ENCODE measurements at regions not wholly inside any gene's neighbourhood (a gene's known extent, or its start where the extent isn't known, plus 50 kb on each side); places are given as distances from the start of the nearest gene placed in this dataset.

DNA sequence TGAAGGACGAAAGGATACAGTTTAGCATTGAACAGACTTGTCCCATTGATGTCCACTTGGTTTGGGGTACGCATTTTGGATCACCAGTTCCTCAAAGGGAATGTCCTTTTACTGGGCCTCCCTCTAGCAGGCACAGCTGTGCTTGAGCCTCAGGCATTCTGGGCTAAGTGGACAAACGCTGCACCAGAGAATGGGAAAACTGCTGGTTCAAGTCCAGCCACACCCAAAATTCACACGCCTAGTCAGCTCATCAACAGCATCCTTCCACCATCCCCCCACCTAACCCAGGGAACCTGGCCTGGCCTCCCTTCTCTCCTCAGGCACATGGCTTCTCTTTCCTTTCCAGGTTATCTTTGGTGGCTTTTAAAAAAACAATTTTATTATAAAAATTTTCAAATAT is 59.1 kb upstream of the ALDH1A3 start:
- no peak overlapping the region for H3K27ac Mint-ChIP-seq
- H3K27me3 Mint-ChIP-seq: peaks cover 8% of the 10 kb centered on the region
- no peaks in the 10 kb centered on the region for H3K36me3 Mint-ChIP-seq
- peaks cover 5% of the 10 kb centered on the region for H3K9me3 Mint-ChIP-seq (ENCODE audit: low read depth)
- no peaks in the 10 kb centered on the region for H3K4me1 Mint-ChIP-seq (ENCODE audit: low read depth)
- H3K4me3 Mint-ChIP-seq: no peak overlapping the region

- no peaks in the 10 kb centered on the region for H3K4me1 Mint-ChIP-seq (ENCODE audit: low read depth)
- H3K9me3 Mint-ChIP-seq (ENCODE audit: low read depth): no peaks in the 10 kb centered on the region
- H3K27ac Mint-ChIP-seq: no peak overlapping the region
- no peak overlapping the region for H3K4me3 Mint-ChIP-seq
- H3K36me3 Mint-ChIP-seq: no peaks in the 10 kb centered on the region
- H3K27me3 Mint-ChIP-seq: peaks cover 11% of the 10 kb centered on the region
Measured at GRCh38 chr15:100821327-100821726, 58.3 kb upstream of the ALDH1A3 start.

- Mint-ChIP-seq H3K27me3 (peaks cover 17% of the 10 kb centered on the region), H3K4me3 (no peak overlapping the region), H3K4me1 (ENCODE audit: low read depth) (no peaks in the 10 kb centered on the region), H3K36me3 (peaks cover 2% of the 10 kb centered on the region), H3K27ac (no peak overlapping the region), H3K9me3 (ENCODE audit: low read depth) (no peaks in the 10 kb centered on the region)
Measured at GRCh38 chr15:100824211-100824610, 55.4 kb upstream of the ALDH1A3 start.

DNA sequence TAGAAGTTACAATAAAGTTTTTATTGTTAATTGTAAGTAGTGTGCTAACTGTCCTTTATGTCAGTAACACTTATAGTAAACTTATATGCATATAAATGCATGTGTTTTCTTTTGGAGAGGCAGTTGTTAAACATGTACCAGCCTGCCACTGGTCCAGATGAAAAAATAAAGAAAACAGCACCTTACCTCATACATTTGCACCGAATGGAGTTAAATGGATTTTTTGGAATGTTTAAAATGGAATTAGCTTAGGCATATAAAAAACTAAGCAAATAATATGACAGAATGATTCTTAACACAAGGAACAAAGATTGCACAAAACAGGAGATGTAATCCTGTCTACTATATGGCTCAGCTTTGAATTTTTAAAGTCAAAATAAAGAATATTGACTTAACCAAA is 50.2 kb upstream of the ALDH1A3 start:
- H3K9me3 Mint-ChIP-seq (ENCODE audit: low read depth): no peaks in the 10 kb centered on the region
- H3K4me1 Mint-ChIP-seq (ENCODE audit: low read depth): no peaks in the 10 kb centered on the region
- peaks cover 14% of the 10 kb centered on the region for H3K27me3 Mint-ChIP-seq
- H3K36me3 Mint-ChIP-seq: peaks cover 2% of the 10 kb centered on the region
- no peak overlapping the region for H3K27ac Mint-ChIP-seq
- no peak overlapping the region for H3K4me3 Mint-ChIP-seq
